ENCODE measurements at regions not wholly inside any gene's neighbourhood (a gene's known extent, or its start where the extent isn't known, plus 50 kb on each side); places are given as distances from the start of the nearest gene placed in this dataset.

DNA sequence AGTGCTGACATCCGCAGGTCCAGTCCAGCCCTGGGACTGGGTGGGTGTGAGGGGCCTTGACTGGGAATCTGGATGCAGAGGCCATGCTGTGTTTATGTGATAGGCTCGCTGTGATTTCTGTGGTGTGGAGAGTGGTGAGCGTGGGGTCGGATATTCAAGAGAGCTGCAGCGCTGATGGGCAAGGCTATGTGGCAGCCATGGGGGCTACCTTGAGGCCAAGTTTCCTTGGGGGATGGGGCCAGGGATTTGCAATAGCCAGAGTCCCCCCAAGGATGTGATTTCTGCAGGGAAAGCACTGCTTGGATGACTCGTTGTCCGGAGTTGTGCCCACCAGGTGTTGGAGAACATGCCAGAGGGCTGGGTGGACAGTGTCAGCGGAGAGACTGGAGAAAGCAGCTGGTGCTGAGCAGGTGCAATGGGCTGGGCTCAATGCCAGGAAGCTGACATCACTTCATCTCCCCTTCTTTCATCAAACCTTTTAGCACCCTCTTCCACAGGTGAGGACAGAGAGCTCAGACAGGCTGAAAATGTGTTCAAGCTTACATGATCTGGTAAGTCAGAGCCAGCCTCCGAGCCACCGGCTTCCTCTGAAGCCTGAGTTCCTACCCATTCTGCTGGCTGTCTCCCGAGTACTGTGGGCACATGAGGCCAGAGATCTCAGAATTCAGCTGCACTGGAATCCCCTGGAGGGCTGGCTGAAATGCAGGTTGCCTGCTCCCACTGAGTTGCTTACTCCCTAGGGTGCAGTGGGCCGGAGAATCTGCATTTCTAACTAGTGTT, 132.9 kb downstream of the RHOU start:
- TF ChIP-seq YY1 (IDR thresholded peaks at IDR 0.05; ENCODE audit: insufficient read depth, insufficient read length) (no peak), ZNF274 (IDR thresholded peaks at IDR 0.05; ENCODE audit: low read depth, low read length) (no peak)

Measured in NT2/D1 (cell line).